Epidermal melanocyte (primary cell): ENCODE measurements at regions not wholly inside any gene's neighbourhood (a gene's known extent, or its start where the extent isn't known, plus 50 kb on each side); places are given as distances from the start of the nearest gene placed in this dataset.

Experiments
- DNase-seq: peaks from one replicate; pipeline ENCODE4 v3.0.0; 2011; ENCODE audit warnings: low spot score; ENCODE audit not compliant: insufficient read length

DNA sequence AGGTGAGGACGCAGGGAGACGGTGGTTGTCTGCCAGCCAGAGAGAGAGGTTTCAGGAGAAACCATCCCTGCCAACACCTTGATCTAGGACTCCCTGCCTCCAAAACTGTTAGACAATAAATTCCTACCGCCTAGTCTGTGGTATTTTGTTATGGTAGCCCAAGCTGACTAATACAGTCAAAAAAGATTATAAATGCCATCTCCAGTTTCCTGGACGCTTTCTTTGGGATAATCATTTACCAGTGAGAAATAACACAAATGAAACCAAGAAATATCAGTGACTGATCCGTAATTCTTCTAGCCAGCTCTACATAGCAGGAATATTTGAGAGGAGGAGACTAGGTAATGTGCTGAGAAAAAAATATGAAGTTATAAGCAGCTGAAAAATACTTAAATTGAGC, 707.8 kb upstream of the LMCD1 start:
- DNase-seq = no peak

- DNase-seq = no peak
Observed at GRCh38 chr3:7798276-7798675, 703.3 kb upstream of the LMCD1 start.

- DNase-seq = no peak
Observed at GRCh38 chr3:7800006-7800780, 701.4 kb upstream of the LMCD1 start.

DNA sequence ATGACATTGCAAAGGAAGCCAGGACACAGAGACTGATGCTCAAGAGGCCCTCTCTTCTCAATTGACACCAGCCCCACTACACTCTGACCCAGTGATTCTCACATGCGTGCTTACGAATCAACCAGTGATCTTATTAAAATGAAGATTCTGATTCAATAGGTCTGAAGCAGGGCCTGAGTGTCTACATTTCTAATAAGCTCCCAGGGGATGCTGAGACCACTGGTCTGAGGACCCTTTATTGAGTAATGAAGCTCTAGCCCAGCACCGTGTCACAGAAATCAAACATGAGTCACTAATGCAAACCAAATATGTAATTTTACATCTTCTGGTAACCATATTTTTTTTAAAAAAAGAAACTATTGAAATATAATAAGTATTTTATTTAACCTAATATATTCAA, 689.1 kb upstream of the LMCD1 start:
- no peak for DNase-seq

GRCh38 chr3:7813365-7813764, 688.3 kb upstream of the LMCD1 start:
- DNase-seq = no peak

GRCh38 chr3:7817239-7817638, 684.4 kb upstream of the LMCD1 start:
- DNase-seq = no peak

DNA sequence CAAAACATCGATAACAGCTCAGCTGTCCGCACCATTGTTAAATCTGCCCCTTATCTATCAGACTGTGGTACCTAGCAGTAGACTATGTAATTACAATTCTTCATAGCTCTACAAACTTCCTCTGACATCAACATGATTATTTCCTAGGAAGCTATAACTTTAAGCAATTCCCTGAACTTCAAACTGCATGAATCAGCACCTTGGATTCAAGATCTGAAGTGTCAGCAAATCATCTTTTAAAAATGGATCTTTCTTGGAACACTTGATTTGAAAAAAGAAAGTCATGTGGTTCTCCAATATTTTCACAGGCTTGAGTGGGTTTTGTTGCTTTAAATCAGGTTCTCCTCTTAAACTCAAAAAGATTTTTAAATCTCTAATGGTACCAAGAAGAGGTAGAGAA, 680.7 kb upstream of the LMCD1 start:
- DNase-seq = no peak

GRCh38 chr3:7821858-7822257, 679.8 kb upstream of the LMCD1 start:
- DNase-seq = no peak

DNA sequence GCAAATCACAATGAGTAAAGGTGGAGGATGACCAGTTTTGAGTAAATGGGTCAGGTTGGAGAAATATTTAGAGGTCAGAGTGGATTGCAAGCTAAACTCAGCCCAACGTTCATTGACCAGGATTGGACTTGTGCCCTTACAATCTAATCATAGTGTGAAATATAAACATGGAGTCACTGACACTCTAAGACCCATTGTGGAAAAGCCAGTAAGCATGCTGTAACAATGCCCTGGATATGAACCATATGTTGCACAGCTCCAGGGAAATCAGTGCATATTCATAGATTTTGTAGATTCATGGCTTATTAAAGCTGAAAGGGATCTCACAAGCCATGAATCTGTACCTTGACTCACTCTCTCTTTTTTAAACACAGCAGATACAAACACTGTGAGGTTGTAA, 660.2 kb upstream of the LMCD1 start:
- DNase-seq = no peak

GRCh38 chr3:7843441-7843840, 658.2 kb upstream of the LMCD1 start:
- no peak for DNase-seq

DNA sequence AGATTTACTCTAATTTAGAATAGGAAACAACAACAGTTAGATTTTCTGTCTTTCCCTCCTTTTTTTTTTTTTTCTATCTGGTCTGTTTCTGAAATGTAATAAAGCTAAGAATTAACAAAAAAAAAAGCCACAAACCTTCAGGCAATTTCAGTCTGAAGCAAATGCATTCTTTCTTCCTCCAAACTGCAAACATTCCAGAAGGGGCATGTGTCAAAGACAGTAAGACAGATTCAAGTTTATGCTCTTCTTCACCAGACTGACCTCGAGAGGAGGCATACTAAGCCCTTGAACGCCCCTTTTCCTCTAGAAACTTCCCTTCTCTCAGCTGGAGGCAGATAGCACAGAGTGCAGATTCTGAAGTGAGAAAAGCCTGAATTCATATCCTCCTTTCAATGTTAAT, 654.6 kb upstream of the LMCD1 start:
- peak; percentile 40 for DNase-seq

- DNase-seq = no peak
Observed at GRCh38 chr3:7847521-7847920, 654.1 kb upstream of the LMCD1 start.

DNA sequence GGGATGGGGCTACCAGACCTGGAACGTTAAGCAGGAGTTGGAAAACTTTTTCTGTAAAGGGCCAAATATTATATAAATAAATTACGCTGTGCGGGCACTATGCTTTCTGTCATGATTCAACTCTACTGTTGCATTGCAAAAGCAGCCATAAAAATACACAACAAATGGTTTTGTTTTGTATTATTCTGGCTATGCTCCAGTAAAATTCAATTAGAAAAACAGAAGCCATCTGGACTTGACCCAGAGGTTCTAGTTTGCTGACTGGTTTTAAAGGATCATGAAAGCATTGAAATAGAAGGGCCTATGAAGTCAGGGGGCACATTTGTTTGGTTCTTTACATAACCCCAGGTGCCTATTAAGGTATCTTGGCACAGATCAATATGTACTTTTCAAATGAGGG, 647.4 kb upstream of the LMCD1 start:
- DNase-seq = no peak

GRCh38 chr3:7854721-7855120, 646.9 kb upstream of the LMCD1 start:
- no peak for DNase-seq

GRCh38 chr3:7865611-7866010, 636.0 kb upstream of the LMCD1 start:
- no peak for DNase-seq

DNA sequence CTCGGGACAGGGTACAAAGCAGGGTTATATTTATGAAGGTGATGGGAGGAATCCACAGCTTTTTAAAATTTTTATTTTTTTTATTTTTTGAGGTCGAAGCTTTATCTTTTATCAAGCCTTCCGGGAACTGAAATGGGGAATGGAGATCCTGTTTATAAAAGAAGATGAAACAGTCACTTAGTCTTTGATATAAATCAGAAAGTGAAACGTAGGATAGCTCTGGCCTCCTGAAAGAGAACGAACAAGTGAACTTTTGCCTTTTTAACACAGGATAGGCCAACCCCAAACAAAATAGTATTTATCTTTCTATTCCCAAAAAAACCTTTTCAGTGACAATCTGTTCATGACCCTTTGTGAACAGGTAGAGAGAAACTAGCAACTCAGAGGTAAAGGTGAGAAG, 634.0 kb upstream of the LMCD1 start:
- no peak for DNase-seq

DNA sequence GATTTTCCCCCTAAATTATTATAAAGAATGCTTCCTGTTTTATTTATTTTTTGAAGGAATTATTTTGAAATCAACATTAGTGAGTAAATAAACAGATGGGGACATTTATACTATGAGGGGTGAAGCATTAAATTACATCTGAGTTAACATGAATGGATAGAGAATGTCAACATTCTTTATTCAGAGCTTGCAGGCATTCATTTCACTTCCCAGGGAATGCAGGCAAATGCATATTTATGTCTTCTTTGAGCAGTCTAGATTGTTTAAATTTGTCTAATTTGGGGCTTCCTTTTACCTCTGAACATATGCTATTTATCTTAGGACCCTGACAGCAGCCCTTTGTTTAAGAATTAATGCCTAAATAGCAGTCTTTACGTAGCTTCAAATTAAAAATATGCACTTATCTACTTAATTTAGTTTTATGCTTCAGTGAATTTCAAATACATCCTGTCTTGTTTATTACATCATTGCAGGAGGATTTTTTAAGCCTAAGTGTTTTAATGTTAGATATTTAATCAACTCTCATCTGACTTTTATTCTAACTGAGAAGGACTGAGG, 630.5 kb upstream of the LMCD1 start:
- no peak for DNase-seq

DNA sequence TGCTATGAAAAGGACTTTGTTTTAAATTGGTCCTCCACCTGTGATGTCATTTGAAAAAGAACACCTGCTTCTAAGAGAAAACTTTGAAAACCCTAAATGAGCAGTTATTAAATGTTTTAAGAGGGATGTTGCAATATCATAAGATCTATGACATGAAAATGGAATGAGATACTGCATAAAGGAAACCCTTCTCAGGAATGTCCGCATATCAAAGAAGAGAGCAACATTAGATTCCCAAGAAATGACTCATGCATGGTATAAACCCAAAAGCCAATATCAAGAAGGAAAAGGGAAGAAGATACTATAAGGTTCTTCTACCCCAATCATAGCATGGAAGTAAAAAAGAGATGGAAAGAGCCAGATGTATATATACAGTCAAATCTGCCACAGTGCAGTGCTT, 627.5 kb upstream of the LMCD1 start:
- no peak for DNase-seq

DNA sequence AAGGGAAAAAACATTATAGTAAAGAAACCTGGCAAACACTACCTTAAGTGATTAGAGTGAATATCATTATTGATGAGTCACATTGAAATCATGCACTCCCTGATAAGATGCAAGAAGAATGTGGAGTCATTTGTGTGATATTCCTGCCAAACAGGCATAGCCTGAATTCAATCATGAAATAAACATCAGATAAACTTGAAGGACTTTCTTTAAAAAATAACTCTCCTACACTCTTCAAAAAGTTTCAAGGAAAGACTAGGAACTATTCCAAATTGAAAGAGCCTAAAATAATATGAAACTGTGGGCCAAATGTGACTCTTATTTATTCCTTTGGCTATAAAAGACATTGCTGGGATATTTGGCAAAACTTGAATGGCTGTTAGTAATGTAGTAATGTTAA, 625.7 kb upstream of the LMCD1 start:
- no peak for DNase-seq

DNA sequence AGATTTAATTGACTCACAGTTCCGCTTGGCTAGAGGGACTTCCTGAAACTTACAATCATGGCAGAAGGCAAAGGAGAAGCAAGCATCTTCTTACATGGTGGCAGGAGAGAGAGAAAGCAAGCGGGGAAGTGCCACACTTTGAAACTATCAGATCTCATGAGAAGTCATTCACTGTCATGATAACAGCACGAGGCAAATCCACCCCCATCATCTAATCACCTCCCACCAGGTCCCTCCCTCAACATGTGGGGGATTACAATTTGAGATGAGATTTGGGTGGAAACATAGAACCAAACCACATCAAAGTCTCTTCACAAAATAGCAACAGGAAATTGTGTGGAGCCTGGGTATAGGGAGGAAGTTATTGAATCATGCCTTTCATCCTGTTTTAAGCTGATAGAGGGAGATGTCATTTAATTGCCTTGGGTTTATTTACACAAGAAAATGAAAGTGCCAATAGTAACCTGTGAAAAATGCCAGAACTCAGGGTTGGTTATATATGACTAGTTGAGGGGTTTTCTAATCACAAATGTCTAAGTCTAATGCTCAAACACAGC, 624.8 kb upstream of the LMCD1 start:
- no peak for DNase-seq

DNA sequence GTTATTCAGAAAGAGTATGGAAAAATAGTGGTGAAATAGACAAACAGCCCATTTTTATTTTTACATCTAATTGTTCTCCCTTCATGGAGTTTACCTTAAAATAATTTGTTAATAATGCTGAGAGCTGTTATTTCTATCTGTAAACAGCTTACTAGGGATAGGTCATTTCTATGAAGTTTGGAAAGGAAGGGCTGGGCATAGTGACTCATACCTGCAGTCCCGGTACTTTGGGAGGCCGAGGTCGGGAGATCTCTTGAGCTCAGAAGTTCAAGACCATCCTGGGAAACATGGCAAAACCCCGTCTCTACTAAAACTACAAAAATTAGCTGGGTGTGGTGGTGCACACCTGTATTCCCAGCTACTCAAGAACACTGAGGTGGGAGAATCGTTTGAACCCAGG, 624.3 kb upstream of the LMCD1 start:
- no peak for DNase-seq

GRCh38 chr3:7879572-7879971, 622.1 kb upstream of the LMCD1 start:
- no peak for DNase-seq

DNA sequence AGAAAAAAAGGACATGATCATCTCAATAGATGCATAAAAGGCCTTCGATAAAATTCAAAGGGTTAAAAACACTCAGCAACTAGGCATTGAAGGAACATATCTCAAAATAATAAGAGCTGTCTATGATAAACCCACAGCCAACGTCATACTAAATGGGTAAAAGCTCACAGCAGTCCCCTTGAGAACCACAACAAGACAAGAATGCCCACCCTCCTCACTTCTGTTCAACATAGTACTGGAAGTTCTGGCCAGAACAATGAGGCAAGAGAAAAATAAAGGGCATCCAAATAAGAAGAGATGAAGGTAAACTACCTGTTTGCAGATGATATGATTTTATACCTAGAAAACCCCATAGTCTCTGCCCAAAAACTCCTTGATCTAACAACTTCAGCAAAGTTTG, 619.7 kb upstream of the LMCD1 start:
- no peak for DNase-seq
